HG03175 (cell line): ENCODE measurements at regions not wholly inside any gene's neighbourhood (a gene's known extent, or its start where the extent isn't known, plus 50 kb on each side); places are given as distances from the start of the nearest gene placed in this dataset.

Source experiments
- ATAC-seq: cut with Tn5 transposase; IDR thresholded peaks from one replicate; pipeline ENCODE4 v1.9.1; 2021; ENCODE audit warnings: mild to moderate bottlenecking, moderate library complexity; ENCODE audit not compliant: unreplicated experiment

DNA sequence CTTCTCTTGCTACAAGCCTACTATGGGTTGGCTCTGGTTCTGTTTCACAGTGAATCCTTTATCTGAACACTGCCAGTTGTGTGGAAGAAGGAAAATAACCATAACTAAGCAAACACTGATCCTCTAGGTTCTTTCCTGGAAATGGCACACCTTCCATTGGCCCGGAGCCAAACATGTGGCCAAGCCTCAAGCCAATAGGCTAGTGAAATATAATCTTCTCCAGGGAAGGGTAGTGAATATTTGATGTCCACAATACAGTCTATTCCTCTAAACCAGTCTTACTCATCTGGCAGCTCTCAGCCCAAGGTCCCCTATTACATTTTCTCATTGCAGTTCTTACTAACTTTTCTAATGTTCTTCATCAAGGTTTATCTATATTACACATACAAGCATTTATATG, 921.3 kb downstream of the TUSC7 start:
- peak; percentile 7 for ATAC-seq

DNA sequence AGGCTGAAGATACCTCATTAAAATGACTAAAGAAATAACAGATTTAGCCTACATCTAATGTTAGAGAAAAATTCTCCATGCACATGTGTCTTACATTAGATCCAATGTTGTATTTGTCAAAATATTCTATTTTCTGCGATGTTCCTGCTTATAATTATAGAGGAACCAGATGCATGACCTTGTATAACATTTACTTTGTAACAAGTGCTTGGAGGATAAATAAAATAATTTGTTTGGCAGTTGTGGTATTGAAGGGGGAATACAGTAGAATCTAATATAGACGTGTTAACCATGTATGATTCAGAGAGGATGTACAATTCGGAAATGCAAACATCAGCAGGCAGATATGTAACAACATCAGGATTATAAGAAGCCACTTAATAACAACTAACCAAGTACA, 922.2 kb downstream of the TUSC7 start:
- ATAC-seq, result no peak

DNA sequence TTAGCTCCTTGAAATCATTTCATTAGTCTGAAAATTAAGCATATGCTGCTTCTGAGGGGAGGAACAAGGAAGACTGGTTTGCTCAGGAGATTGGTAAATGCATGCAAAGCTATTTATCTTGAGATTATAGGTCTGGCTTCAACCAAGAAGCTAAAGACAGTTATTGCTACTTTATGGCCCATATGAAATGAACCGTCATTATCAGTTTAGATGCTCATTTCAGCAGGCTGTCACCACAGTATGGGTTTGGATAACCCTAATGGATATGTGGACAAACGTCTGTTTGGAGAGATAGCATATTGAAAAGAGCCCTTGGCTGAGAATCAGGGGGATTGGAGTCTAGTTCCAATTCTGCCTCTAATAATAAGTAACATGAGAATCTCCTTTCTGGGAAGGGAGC, 922.6 kb downstream of the TUSC7 start:
- ATAC-seq, result no peak

DNA sequence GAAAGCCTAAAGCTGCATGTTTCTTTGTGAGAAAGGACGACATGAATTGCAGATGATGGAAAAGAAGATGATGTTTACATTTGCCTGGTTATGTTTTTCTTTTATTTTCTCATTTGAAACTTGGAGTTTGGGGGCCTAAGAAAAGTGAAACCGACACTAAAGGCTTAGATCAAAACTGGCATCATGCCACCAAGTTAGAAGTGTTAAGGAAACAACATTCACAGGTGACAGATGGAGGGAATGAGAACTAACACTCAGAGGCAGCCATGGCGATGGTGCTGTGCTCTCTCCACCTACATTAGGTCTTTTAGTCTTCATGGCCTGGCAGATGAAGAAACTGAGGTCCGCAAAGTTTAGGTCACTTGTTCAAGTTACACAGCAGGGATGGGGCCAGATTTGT, 923.6 kb downstream of the TUSC7 start:
- no peak for ATAC-seq

DNA sequence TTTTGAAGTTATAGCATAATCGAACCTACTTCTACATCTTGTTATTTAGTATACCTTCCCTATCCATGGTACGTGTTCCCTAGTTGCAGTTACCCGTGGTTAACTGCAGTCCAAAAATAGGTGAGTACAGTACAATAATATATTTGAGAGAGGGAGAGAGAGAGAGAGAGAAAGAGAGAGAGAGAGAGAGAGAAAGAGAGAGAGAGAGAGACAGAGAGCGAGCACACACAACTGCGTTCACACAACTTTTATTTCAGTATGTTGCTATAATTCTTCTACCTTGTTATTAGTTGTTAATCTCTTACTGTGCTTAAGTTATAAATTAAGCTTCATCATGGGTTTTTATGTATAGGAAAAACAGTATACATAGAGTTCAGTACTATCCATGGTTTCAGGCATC, 928.1 kb downstream of the TUSC7 start:
- ATAC-seq, result no peak

DNA sequence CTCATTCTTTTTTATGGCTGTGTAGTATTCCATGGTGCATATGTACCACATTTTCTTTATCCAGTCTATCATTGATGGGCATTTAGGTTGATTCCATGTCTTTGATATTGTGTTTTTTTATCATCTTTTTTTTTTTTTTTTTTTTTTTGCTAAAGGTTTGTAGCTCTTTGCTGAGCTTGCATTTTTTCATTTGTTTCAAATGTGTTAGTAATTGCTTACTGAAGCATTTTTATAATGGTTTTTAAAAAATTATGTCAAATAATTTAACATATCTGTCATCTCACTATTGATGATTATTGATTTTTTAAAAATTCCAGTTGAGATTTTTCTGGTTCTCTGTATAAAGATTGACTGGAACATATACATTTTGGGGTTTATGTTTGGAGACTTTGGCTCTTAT, 934.6 kb downstream of the TUSC7 start:
- ATAC-seq, result no peak

DNA sequence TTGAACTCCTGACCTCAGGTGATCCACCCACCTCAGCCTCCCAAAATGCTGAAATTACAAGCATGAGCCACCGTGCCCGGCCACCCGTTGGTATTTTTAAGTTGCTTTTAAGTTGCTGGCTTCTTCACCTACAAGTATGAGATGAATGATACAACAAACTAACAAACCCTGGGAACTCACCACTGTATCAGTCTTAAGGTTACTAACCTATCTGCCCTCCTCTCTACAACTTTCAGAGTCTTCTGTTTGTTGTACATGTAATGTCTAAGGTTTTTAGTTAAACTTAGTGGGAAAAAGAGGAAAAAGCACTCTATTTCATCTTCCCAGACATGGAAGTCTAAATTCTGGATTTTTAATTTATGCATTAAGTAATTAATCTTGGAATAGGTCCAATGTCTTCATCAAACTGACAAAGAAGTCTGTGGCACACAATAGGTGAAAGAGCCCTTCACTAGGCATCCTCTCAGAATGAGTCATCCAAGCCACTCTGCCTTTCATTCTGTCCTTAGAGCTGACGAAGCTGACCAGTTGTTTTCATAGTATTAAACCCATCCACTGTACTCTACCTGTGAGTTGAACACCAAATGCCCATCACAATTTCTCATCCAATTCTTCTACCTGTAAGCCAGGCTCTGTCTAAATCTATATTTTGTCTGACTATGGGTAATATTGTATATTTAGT, 936.1 kb downstream of the TUSC7 start:
- no peak for ATAC-seq

DNA sequence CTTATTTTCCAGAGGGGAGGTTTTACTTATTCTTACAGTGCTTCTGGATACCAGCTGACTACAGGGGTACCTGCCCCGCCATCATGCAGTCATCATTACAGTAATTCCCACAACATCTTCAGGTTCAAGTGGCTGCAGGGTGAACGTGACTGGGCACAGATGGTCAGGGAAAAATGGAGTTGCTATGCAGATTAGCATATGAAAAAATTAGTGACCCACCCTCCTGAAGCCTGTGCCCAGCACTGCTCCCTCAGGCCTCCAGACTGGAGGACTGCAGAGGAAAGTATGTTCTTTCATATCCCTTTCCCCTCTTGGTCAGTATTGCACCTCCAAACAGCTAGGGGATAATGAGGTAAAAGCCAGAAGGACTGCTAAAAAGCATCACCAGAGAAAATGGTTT, 937.9 kb downstream of the TUSC7 start:
- no peak for ATAC-seq

DNA sequence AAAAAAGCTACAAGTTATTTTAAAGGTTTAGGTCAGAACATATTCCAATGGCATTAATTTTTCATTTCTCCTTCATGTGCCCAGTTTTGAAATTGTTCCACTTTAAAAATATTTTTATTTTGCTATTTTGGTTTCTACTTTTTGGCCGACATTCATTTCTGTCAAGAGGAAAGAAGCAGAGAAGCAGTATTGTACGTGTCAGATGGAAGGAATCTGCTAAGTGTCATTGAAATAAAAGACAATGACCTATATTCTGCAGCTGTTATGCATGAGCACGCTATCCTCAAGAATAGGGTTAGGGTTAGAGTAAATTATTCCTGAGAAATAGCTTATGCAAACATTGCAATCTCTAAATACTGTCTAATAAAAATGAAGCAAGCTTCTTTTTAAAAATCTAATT, 941.7 kb downstream of the TUSC7 start:
- no peak for ATAC-seq

DNA sequence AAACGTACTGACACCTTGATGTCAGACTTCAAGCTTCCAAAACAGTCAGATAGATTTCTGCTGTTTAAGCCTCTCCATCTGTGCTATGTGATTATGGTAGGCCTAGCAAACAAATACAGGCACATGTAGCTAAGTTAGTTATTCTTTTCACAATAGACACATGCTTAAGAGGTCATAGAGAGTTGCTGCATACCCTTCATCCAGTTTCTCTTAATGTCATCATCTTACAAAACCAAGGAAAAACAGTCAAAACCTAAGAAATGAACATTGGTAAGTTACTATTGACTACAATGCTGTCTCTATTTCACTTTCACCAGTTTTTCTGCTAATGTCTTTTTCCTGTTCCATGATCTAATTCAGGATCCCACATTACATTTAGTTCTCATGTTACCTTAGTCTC, 946.8 kb downstream of the TUSC7 start:
- ATAC-seq, result no peak

DNA sequence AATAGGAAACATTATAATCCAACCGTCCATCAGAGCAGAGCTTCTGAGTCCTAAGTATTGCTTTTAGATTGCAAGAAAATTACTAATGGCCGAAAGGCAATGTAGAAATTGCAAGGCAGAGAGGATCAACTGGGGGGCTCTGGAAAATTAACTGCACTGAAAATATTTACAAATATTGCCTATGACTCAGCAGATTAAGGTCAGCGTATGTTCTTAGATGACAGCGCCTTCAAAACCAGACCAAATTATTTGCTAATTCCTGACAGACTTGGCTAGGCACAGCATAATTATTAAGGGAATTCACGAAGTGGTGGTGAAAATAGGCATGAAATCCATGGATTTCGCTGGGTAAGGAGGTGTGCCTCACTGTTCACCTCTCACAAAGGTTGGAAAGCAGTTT, 947.7 kb downstream of the TUSC7 start:
- ATAC-seq, result no peak

DNA sequence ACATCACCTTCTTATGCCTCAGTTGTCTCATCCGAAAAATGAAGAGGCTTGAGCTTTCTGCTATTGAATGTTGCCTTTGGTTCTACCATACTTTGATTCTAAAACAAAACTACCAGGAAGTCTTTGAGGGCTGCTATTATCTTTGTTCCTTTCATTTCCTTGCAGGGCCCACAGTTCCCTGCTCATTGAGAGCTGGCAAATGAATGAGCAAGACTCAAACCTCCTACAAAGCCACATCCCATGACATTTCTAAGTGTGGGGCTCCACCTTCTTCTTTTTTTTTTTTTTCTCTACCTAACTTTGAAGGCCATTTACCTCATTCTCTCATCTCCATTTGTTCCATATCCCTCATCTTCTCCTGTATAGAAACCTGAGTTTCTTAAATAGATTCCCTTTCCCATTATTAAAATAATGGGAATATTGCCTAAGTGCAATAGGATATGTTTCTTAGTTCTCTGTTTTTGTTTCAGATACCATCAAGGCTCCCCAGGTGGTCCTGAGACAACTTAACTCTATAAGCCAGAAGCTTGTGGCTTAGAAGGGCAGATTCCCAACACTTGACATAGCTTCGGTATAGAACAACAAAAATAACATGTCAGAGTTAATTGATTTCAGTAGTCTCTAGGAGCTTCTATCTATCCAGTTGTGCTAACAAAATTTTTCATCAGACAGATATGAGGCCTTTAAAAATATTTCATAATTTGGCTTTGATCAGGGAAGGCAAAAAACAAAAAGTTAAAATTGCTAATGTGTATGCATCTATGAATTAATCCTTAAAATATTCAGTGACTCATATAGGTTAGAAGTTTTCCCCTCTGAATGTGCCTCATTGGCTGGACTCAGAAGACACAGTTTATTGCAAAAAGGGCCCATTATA, 951.6 kb downstream of the TUSC7 start:
- no peak for ATAC-seq

DNA sequence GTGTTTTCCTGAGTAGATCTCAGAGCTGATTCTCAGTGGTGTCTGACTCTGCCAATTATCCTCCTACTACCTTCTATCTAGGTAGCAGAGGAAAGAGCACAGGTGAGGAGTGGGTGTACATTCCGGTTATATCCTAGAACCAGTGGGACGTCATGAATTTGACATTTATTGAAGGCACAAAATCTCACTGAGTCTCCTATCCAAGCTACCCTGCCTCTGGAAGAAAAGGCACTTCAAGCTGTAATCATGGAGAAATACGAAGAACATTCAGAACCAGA, 952.2 kb downstream of the TUSC7 start:
- ATAC-seq, result no peak

DNA sequence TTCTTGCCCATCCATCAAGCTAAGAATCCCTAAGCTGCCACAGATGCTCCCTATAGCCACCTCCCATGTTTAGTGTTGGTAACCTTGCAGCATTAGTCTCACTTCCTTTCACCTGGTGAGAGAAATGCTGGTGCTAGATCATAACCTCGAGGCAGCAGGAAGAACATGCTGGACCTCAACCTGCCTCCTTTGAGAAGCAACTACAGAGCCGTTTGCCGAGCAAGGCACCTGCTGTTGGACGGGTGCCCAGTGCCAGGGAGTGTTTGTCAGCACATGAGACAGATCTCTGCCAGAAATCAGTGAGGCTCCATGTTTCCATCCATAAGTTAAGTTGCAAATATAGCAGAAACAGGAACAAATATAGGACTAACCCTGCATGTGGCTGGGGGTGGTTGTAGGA, 955.7 kb downstream of the TUSC7 start:
- ATAC-seq, result no peak

DNA sequence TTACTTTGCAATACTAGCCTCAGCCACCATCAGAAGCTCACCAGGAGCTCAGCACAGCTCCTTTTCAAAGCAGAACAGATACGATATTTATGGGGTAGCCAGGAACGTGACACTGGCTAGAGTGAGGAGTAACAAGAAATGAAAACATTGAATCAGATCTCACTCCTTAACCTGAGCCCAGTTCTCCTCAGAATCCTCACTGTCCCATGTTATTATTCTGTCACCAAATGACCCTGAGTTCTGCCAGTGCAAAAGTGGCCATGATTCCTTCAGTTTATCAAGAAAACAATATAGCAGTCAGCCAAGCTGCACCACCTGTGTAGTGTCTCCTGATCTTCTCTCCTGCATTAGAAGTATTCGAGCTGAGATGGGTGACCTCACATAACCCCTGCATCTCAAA, 956.7 kb downstream of the TUSC7 start:
- no peak for ATAC-seq

DNA sequence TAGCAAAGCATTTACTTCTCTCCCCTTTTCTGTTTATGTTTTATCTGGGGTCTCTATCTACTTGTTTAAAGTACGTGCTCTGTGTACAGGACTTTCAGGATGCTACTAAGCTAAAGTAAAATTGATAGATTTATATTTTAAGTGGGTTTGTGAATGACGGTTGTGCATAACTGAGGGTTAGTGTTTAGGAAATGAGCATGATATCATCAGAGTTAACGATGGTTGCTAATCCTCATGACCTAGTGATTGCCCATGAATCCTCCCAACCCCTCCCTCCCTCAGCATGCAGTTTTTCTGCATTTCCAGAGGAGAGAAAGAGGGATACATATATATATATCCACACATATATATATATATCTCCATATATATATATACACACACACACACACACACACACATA, 957.2 kb downstream of the TUSC7 start:
- ATAC-seq, result no peak

DNA sequence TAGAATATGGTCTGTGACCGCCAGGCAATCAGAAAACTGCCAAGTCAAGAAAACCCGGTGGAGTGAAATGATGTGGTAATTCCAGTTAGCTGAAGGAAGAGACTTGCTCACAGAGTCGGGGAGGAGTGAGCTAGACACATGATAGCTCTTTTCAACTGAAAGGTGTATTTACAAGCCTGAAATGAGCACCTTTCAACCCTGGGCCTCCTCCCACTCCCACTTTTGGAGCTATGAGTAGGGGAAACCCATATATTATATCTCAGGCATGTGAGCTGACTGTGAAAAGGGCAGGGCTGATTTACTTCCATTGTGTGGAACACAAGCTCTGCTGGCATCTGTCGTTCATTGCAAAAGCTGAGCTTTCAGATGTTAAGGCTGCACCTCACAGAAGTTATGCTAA, 960.2 kb downstream of the TUSC7 start:
- no peak for ATAC-seq

DNA sequence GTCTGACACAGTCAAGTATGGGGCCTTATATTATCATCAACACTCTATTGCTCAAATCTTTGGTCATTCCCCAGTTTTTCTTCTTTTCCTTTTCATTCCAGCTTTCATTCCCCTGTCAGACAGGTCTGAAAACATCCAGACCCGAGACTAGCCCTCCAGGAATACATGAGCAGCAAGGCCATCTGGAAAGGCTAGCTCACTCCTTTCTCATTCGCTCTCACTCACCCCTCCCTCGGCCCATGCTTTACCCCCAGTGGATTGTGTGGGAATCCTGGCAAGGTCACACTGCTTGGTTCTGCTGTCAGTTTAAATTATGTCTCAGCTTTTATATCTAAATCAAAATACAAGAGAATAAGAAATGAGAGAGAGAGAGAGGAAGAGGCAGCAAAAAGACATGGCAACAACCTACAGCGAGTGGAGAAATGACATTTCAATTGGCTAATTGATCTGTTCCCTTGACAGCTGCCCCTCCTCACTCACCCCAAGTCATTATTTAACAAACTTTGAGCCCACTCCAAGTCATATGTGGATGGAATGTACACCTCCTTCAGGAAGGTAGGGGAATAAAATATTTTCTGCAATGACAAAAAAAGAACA, 962.2 kb downstream of the TUSC7 start:
- ATAC-seq, result no peak

DNA sequence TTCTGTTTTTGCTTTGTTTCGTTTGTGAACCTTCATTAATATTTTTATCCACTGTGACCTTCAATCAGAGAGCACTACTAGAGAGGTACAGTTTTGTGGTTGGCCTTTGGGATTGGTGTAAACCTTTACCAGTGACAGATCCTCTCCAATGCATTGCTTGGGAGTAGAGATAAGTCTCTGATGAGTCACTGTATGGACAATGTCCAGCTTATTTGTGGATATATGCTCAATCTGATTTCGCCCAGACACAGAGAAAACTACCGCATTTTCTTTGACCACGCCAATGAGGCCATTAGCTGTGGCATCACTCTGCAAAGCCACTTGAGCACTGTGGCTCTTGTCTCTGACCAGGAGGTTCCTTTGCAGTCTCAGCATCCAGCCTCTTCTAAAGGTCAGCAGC, 964.7 kb downstream of the TUSC7 start:
- no peak for ATAC-seq

DNA sequence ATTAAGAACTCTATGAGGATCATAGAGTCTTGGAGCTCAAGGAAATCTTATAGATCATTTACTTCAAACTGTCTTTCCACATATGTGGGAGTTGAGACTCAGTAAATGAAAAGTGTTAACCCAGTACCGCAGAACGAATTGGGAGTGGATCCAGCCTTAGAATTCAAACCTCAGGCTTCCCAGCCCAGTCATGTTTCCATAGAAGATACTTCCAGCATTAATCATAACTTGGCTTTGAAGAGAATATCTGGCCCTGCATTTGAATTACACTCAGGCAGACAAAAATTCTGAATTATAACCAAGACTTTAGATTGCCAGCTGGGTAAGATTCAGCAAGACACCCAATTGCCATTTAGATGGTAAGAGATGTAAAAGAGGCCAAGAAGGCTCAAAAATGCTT, 972.0 kb downstream of the TUSC7 start:
- no peak for ATAC-seq

DNA sequence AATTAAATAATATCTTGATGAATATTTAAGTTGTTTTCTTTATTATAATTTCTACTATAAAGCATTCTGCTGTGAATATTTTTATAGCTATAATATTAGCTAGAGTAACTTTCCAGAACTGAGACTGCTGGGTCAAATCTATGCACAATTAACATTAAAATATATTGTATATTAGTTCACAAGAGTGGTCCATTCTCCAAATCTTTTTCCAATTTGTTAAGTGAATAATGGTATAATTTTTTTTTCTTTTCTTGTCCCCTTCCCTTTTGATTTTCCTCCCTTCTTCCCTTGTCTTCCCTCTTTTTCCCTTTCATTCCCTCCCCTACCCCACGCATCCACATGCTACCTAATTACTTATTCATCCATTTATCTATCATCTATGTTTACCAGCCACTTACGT, 977.5 kb downstream of the TUSC7 start:
- ATAC-seq, result no peak

DNA sequence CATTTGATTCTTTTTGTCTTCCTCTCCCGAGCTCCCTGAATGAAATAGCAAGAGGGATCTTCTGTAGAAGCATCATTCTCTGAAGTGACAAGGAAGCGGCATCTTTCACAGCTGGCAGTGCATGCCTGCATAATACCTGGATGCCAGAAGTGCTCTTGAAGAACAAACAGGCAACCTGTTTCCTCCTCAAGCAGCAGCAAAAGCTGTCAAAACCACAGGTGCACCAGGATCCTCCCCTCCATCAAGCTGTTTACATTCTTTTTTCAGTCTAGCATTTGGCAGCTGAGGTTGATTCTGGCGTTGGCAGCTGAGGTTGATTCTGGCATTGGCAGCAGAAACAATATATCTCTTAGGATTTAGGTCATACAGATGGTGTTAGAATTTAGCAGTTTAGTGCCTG, 979.0 kb downstream of the TUSC7 start:
- no peak for ATAC-seq
